Caco-2 (cell line): ENCODE measurements at regions not wholly inside any gene's neighbourhood (a gene's known extent, or its start where the extent isn't known, plus 50 kb on each side); places are given as distances from the start of the nearest gene placed in this dataset.

Experiments used
- BruUV-seq: library from RNA; stranded (reverse); fragments of 400-500 nt; replicated peaks from 2 replicates; lab custom pipeline; 2021; lab: Mats Ljungman, UMichigan
- CTCF ChIA-PET: fragments of 300-600 bp; sonication (Branson Sonifier 250); formaldehyde crosslinking; loops from one replicate; lab custom pipeline; 2022; ENCODE audit warnings: antibody characterized with exemption; lab: Charles Lee
- POLR2A ChIA-PET: fragments of 300-600 bp; sonication (Branson Sonifier 250); formaldehyde crosslinking; loops from one replicate; lab custom pipeline; 2022; ENCODE audit warnings: antibody characterized with exemption; lab: Charles Lee
- DNase-seq, 2 experiments: peaks; one replicate each; pipeline versions ENCODE4 v3.0.0 to v3.0.0-alpha.2; 2020 to 2022
- H3K27me3 ChIP-seq: replicated peaks from 2 replicates; pipeline ENCODE4 v1.6.0; 2011; ENCODE audit warnings: low read length; ENCODE audit not compliant: control insufficient read depth, insufficient read depth
- H3K36me3 ChIP-seq: 2 replicates; pipeline ENCODE4 v1.5.1; 2011; ENCODE audit warnings: low read length; ENCODE audit not compliant: control insufficient read depth, insufficient read depth
- H3K4me1 ChIP-seq: fragments of 250-450 bp; sonication (Bioruptor Pico); 2 replicates; pipeline ENCODE4 v1.5.1; 2020; ENCODE audit warnings: mild to moderate bottlenecking
- H3K4me3 ChIP-seq: 2 replicates; pipeline ENCODE4 v1.5.1; 2011; ENCODE audit warnings: low read depth, mild to moderate bottlenecking, control low read depth, low read length
- H3K9me3 ChIP-seq: fragments of 250-450 bp; sonication (Bioruptor Pico); 2 replicates; pipeline ENCODE4 v1.5.1; 2020; ENCODE audit warnings: mild to moderate bottlenecking, moderate library complexity
- H3K27ac Mint-ChIP-seq: one replicate; pipeline ENCODE4 v1.8.0; 2022; ENCODE audit warnings: mixed read lengths; ENCODE audit not compliant: unreplicated experiment
- H3K27me3 Mint-ChIP-seq: one replicate; pipeline ENCODE4 v1.8.0; 2022; ENCODE audit warnings: mixed read lengths; ENCODE audit not compliant: insufficient read depth, unreplicated experiment
- H3K36me3 Mint-ChIP-seq: one replicate; pipeline ENCODE4 v1.8.0; 2022; ENCODE audit warnings: mild to moderate bottlenecking, mixed read lengths; ENCODE audit not compliant: insufficient read depth, unreplicated experiment
- H3K4me1 Mint-ChIP-seq: one replicate; pipeline ENCODE4 v1.8.0; 2022; ENCODE audit warnings: low read depth, mixed read lengths; ENCODE audit not compliant: unreplicated experiment
- H3K4me3 Mint-ChIP-seq: one replicate; pipeline ENCODE4 v1.8.0; 2022; ENCODE audit warnings: mild to moderate bottlenecking, moderate library complexity, mixed read lengths; ENCODE audit not compliant: unreplicated experiment
- H3K9me3 Mint-ChIP-seq: one replicate; pipeline ENCODE4 v1.8.0; 2022; ENCODE audit warnings: mixed read lengths; ENCODE audit not compliant: unreplicated experiment
- CTCF ChIP-seq, 2 experiments: fragments of 200-600 bp in 1 of 2; IDR thresholded peaks; 1 replicate in 1 of 2; 2 replicates in 1 of 2; pipeline versions ENCODE4 v1.5.1 to v1.8.0; 2011 to 2022; ENCODE audit warnings: antibody characterized with exemption in 1 of 2, control low read depth in 1 of 2, inconsistent platforms in 1 of 2, low read depth in 1 of 2, low read length in 1 of 2, mild to moderate bottlenecking in 1 of 2, moderate library complexity in 1 of 2; ENCODE audit not compliant: insufficient read depth in 1 of 2, severe bottlenecking in 1 of 2, unreplicated experiment in 1 of 2
- intact Hi-C: fragments of 100-400 bp; cut with micrococcal nuclease; formaldehyde crosslinking; loops from one replicate; pipeline ENCODE4 v1.10.0; 2022; ENCODE audit not compliant: unreplicated experiment

DNA sequence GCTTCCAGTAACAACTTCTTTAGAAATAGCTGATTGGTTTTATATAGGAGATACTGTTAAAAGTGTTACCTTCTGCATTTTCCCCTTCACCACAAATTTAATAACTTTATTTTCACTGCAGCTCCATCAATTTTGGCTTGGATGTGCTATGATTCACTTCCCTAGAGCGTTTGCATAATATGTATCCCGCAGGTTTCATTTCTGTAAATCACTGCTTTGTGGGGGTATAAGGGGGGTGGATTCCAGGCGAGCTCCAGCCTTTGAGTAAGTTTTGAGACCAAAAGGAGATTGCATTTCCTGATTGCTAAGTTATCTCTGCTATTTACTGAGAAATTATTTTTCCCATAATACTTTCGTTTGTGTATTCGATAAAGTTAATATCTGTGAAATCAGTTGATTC, 232.6 kb downstream of the TBL1XR1 start:
- DNase-seq, result no peak
- no TSS peak for BruUV-seq
- CTCF ChIA-PET, result no interaction called here

DNA sequence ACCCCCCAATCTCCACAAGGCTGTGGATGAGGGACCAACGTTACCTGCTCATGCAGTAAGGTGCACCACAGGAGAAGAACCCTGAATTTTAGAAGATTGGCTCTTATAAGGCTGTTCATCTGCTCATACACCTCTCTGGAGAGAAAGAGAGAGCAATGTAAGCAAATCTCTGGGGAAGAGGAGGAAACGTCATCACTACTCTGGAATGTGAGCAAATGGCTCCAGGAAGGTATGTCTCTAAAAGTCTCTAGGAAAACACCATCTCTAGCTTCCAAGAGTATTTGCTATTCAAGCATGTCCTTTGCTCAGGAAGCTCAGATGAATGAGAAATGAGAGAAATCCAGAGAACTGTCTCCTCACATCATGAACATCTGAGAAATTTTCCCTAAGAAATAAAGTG, 235.4 kb downstream of the TBL1XR1 start:
- no peak overlapping the region for H3K27ac Mint-ChIP-seq
- no peaks in the 10 kb centered on the region for H3K9me3 Mint-ChIP-seq
- no peak overlapping the region for H3K4me3 Mint-ChIP-seq
- no peak for TF ChIP-seq CTCF (IDR thresholded peaks at IDR 0.05; ENCODE audit: insufficient read depth in 1 of 2, low read depth in 1 of 2, low read length in 1 of 2, severe bottlenecking in 1 of 2, unreplicated experiment in 1 of 2)
- ChIA-PET POLR2A (no interaction called here), CTCF (no interaction called here)
- Histone ChIP-seq H3K4me3 (no peak overlapping the region), H3K27me3 (no peaks in the 10 kb centered on the region), H3K4me1 (peaks cover 4% of the 10 kb centered on the region), H3K36me3 (no peaks in the 10 kb centered on the region), H3K9me3 (no peaks in the 10 kb centered on the region)
- intact Hi-C loops, result no loop called here
- no TSS peak for BruUV-seq
- DNase-seq, result no peak
- no peaks in the 10 kb centered on the region for H3K36me3 Mint-ChIP-seq
- no peaks in the 10 kb centered on the region for H3K4me1 Mint-ChIP-seq
- H3K27me3 Mint-ChIP-seq, result no peaks in the 10 kb centered on the region

More for the DNA sequence above, 232.6 kb downstream of the TBL1XR1 start:
- no peaks in the 10 kb centered on the region for H3K36me3 ChIP-seq
- H3K4me1 ChIP-seq, result peaks cover 14% of the 10 kb centered on the region
- no peaks in the 10 kb centered on the region for H3K9me3 ChIP-seq
- H3K4me3 ChIP-seq, result no peak overlapping the region
- H3K27me3 Mint-ChIP-seq, result no peaks in the 10 kb centered on the region
- TF ChIP-seq CTCF (IDR thresholded peaks at IDR 0.05; ENCODE audit: insufficient read depth in 1 of 2, low read depth in 1 of 2, low read length in 1 of 2, severe bottlenecking in 1 of 2, unreplicated experiment in 1 of 2), result no peak
- no peak overlapping the region for H3K27ac Mint-ChIP-seq
- H3K27me3 ChIP-seq, result no peaks in the 10 kb centered on the region
- POLR2A ChIA-PET, result no interaction called here
- no peaks in the 10 kb centered on the region for H3K4me1 Mint-ChIP-seq
- H3K36me3 Mint-ChIP-seq, result no peaks in the 10 kb centered on the region
- H3K9me3 Mint-ChIP-seq, result no peaks in the 10 kb centered on the region
- no peak overlapping the region for H3K4me3 Mint-ChIP-seq
- intact Hi-C loops, result no loop called here

DNA sequence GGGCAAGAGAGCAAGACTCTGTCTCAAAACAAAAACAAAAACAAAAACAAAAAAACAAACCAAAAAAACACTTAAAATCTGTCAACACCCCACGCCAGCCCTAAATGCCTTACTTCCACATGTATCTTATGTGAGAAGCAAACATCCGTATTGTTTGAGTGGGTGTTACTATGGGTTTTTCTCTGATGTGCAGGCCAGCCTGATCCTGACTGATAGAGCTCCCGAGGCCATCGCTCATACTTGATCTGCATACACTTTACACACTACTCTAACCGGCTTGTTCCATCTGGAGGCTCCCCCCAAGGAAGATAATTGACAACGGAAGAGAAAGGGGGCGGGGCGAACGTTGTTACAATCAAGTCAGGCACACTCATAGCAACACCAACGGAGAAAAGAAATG, 237.4 kb downstream of the TBL1XR1 start:
- no peaks in the 10 kb centered on the region for H3K27me3 Mint-ChIP-seq

More for the DNA sequence above, 237.4 kb downstream of the TBL1XR1 start:
- Histone ChIP-seq H3K36me3 (no peaks in the 10 kb centered on the region), H3K9me3 (no peaks in the 10 kb centered on the region), H3K27me3 (no peaks in the 10 kb centered on the region), H3K4me3 (no peak overlapping the region), H3K4me1 (no peaks in the 10 kb centered on the region)
- POLR2A ChIA-PET, result no interaction called here
- no peaks in the 10 kb centered on the region for H3K9me3 Mint-ChIP-seq
- no peak for DNase-seq
- H3K4me3 Mint-ChIP-seq, result no peak overlapping the region
- intact Hi-C loops, result no loop called here
- no peaks in the 10 kb centered on the region for H3K4me1 Mint-ChIP-seq
- TF ChIP-seq CTCF (IDR thresholded peaks at IDR 0.05; ENCODE audit: insufficient read depth in 1 of 2, low read depth in 1 of 2, low read length in 1 of 2, severe bottlenecking in 1 of 2, unreplicated experiment in 1 of 2), result no peak
- H3K27ac Mint-ChIP-seq, result no peak overlapping the region
- no TSS peak for BruUV-seq
- H3K36me3 Mint-ChIP-seq, result no peaks in the 10 kb centered on the region
- CTCF ChIA-PET, result no interaction called here
